MM.1S (cell line): ENCODE measurements at regions not wholly inside any gene's neighbourhood (a gene's known extent, or its start where the extent isn't known, plus 50 kb on each side); places are given as distances from the start of the nearest gene placed in this dataset.

Experiments used
- EZH2 ChIP-seq: fragments of 300-600 bp; sonication (generic); optimal IDR thresholded peaks from 2 replicates; pipeline ENCODE3; 2017; ENCODE audit warnings: low read depth, mild to moderate bottlenecking, antibody characterized with exemption, low read length, mixed read lengths
- EZH2phosphoT487 ChIP-seq: fragments of 300-600 bp; sonication (generic); IDR thresholded peaks from 2 replicates; pipeline ENCODE4 v1.6.1; 2018; ENCODE audit warnings: antibody characterized with exemption, low read length
- TF ChIP-seq, protein P1 (sequence below): fragments of 300-600 bp; sonication (generic); IDR thresholded peaks from 2 replicates; pipeline ENCODE4 v1.5.1; 2016; ENCODE audit warnings: antibody characterized with exemption, low read length, mixed read lengths

DNA sequence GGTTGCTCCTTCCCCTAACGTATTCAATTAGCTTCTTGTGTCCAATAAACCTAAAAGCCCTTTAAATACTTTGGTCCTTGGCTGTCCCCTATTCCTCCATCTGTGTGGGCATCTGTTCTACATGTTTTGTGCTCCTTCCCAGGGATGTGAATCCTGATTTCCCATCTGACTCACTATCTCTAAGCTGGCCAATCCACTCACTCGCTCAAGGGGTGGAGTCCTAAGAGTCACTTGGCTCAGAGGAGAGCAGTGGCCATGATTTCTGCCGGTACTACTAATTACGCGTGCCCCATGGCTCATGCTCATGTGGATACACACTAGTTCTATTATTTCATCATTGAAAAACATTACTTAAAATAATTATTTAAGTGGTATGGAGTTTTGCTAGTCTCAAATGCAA, 89.6 kb downstream of the TAF11L14 start:
- TF ChIP-seq, protein P1, sequence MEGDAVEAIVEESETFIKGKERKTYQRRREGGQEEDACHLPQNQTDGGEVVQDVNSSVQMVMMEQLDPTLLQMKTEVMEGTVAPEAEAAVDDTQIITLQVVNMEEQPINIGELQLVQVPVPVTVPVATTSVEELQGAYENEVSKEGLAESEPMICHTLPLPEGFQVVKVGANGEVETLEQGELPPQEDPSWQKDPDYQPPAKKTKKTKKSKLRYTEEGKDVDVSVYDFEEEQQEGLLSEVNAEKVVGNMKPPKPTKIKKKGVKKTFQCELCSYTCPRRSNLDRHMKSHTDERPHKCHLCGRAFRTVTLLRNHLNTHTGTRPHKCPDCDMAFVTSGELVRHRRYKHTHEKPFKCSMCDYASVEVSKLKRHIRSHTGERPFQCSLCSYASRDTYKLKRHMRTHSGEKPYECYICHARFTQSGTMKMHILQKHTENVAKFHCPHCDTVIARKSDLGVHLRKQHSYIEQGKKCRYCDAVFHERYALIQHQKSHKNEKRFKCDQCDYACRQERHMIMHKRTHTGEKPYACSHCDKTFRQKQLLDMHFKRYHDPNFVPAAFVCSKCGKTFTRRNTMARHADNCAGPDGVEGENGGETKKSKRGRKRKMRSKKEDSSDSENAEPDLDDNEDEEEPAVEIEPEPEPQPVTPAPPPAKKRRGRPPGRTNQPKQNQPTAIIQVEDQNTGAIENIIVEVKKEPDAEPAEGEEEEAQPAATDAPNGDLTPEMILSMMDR = no peak
- TF ChIP-seq EZH2phosphoT487 (no peak), EZH2 (no peak)
